HUDEP-2 (cell line): ENCODE measurements at regions not wholly inside any gene's neighbourhood (a gene's known extent, or its start where the extent isn't known, plus 50 kb on each side); places are given as distances from the start of the nearest gene placed in this dataset.

Experiments used
- DNase-seq, 76 experiments: peaks; one replicate each; lab custom pipeline; 2025; ENCODE audit not compliant: unreplicated experiment in 76 of 76; lab: John Stamatoyannopoulos, UW

DNA sequence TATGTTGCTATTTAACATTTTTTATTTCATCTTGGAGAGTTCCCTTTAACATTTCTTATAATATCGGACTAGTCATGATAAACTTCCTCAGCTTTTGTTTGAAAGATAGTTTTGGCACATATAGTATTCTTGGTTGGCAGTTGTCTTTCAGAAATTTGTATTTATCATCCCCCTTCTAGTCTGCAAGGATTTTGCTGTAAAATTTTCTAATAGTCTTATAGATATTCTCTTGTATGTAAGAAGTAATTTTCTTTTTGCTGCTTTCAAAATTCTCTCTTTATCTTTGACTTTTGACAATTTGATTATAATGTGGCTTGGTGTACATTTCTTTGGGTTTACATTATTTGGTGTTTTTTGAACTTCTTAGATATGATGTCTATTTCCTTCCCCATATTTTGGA, 116.0 kb upstream of the AVPR1A start:
- no peak for DNase-seq

DNA sequence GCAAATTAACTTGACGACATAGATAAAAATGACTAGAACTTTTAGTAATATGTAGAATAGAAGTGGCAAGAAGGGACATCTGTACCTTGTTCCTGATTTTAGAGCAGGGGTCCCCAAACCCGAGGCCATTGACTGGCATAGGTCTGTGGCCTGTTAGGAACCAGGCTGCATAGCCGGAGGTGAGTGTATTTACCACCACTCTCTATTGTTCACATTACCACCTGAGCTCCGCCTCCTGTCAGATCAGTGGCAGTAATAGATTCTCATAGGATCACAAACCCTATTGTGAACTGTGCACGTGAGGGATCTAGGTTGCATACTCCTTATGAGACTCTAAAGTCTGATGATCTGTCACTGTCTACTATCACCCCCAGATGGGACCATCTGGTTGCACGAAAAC, 113.6 kb upstream of the AVPR1A start:
- no peak for DNase-seq

DNA sequence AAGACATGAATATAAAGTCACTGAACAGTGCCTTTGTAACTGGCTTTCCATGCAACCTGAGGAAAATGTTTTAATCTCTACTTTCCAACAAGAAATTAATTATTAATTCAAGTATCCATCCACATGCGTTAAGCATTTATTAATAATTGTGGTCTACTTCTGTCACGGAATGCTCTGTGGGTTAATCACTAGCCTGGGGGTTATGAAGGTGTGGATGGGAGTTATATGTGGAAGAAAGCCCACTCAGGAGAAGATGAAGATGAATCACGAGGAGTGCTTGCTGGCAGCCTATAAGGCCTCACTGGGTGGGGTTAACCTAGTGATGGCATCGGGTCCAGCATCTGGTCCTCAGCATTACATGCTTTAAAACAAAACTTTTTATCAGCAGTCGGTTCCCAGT, 99.5 kb upstream of the AVPR1A start:
- DNase-seq, result no peak

DNA sequence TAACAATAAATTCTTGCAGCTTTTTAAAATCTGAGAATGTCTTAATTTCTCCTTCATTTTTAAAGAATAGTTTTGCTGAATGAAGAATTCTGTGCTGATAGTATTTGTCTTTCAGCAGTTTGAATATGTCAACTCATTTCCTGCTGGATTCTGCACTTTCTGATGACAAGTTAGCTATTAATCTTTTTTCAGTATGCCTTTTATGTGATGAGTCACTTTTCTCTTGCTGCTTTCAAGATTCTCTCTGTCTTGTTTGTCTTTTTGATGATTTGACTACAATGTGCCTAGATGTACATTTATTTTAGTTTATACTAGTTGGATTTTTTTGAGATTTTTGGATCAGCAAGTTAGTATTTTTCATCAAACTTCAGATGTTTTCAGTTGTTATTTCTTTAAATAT, 87.9 kb upstream of the AVPR1A start:
- DNase-seq, result no peak

DNA sequence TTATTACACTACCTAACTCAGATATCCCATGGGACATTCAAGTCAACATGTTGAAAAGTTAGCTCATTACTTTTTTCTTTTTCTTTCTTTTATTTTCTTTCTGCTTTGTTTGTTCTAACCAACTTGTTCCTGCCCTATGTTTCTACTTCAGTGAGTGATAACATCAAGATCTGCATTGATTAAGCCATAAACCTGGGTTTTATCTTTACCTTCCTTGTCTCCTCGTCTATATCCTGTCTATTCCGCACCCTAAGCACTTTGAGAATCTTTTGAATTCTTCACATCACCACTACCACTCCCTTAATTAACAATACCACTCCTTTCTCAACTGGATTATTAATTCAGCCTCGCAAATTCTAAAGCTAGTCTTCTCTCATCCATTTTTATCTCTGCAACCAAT, 81.9 kb upstream of the AVPR1A start:
- DNase-seq, result no peak

DNA sequence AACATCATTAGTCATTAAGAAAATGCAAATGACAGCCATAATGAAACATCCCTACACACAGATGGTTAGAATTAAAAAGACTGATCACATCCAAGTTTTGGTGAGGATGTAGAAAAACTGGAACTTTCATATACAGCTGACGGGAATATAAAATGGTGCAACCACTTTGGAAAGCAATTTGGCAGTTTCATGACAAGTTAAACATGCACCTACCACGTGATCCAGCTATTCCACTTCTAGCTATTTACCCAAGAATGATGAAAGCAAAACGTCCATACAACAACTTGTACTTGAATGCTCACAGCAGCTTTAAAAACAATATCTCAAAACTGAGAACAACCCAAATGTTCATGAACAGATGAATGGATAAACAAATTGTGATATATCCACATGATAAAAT, 77.9 kb upstream of the AVPR1A start:
- no peak for DNase-seq

DNA sequence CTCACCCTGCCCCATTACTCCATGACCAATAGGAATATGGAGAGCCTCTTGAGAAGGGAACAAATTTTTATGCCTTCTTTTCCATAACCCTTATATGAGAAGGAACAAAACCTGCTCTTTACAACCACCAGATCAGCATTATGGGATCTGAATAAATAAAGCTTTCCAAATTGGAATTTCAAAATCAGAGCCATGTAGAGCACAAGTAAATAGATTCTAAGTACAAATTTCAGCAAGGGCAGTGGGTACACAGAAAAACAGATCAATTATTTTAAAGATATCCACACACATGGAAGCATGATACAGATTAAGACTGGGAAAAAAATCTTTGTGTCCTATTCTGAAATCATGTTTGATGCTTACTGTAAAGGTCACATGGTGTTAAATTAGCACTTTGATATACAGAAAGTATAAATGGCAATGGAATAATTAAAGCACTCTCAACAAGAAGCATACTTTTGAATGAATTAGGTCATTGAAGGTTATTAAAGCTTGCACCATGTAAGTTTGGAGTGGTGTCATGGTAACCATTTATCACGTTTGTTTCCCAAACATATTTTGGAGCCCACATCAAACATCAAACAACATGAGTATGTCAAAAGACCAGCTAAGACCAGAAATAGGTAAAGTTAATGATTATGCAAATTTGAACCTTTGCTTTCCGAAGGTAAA, 75.9 kb upstream of the AVPR1A start:
- no peak for DNase-seq

DNA sequence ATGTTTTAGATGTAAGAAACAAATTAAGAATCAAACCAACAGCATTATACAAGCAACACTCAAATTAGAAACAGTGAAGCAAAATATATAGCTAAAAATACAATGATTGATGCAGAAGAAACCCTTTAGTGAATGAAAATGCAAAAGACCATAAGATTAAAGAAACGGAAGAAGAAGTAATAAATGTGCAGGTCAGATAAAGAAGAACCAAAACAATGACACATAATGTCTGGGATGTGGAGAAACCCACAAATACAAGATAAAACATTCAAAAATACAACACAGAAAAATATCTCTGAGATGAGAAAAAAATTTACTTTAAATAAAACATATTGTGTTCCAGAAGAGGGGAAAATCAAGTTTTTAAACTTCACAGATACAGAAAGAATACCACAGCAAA, 73.4 kb upstream of the AVPR1A start:
- DNase-seq, result no peak

DNA sequence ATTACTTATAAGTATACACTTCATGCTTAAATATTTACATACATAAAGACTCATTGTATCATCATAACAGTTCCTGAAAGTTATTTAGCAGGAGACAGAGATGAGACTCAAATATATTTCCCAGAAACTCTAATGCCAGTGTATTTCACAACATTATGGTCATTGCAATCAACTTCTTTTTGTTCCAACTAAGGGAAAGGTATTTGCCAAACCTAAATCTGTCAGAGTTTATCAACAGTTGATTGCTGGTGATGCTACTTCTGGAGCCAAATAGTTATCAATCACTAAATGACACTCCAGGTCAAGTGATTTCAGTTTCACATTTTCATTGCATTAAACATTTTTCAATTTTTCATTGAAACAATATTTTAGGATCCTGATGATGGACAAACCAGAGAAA, 72.1 kb upstream of the AVPR1A start:
- DNase-seq, result no peak

DNA sequence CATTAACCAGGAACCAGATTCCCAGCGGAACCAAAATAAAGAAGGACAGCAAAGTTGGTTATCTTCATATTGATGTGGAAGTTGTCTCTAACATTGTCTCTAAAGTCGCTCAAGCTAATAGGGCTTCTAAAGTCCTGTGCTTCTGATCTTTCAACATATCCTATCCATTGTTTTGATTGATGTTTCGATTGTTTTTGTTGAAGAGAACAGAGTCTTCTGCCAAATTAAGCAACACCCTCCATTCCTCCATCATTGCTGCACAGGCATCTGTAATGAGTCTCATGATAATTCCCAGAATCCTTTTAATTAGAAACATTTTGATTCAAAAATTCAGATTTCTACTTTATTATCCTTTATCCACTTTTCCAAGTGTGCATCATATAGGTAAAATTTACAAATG, 71.6 kb upstream of the AVPR1A start:
- DNase-seq, result no peak

DNA sequence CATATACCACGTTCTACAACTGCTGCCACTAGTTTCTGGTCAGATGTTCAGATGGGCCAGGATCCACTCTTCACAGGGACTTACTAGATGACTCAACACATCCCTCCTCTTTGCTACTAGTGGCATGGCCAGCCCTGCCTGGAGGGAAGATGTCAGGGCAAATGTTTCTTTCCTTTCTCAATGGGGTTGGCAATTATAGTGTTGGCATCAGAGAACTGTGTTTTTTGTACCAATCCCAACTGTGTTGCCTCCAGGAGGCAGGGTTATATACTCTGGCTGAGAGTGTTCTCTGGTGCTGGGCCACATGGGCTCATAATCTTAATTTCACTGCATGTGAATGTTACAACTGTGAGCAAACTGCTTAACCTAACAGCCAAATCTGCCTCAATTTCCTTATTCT, 69.9 kb upstream of the AVPR1A start:
- DNase-seq, result no peak

DNA sequence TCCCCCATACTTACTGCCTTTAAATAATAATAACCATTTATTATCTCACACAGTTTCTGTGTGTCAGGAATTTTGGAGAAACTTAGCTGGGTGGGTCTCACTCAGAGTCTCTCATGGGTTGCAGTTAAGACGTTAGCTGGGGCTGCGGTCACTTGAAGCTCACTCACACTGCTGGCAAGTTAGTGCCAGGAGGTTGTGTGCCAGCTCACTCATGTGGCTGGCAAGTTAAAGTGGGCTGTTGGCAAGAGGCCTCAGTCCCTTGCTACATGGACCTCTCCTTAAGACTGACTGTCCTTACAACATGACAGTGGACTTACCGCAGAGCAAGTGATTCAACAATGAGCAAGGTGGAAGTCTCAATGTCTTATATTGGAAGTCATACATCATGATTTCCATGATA, 61.3 kb upstream of the AVPR1A start:
- no peak for DNase-seq

DNA sequence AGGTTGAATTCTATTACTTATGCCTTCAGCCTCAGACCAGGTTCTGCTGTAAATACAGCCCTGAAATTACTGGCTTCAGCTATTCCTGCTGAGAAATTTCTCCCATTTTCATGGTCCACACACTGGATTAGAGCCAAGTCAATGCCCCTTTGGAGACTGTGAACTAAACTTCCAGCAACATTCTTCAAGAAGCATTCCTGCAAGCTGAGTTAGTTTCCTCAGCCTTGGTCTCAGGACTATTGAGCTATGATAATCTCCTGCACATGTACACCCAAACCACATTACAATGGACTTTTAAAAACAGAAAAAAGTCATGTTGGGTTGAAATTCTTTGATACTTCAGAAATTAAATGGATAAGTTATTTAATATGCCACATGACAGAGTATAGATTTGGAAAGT, 58.0 kb upstream of the AVPR1A start:
- DNase-seq, result no peak

DNA sequence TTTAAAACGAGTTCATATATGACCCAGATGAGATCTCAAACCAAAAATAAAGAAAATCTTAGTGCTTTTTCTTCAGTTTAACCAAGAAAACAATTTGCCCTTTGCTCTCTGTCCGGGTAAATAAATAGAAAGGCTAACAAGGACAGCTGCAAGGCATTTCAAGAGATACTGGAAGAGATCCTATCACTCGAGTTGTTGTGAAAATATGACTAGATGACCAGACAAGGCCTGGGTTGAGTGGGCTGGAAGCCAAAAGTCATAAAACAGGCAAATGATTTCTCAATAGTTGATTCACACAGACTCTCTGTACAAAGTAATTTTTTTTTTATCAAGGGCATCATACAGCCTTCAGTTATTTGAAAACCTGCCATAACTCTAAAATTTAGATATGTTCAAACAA, 55.9 kb upstream of the AVPR1A start:
- no peak for DNase-seq

DNA sequence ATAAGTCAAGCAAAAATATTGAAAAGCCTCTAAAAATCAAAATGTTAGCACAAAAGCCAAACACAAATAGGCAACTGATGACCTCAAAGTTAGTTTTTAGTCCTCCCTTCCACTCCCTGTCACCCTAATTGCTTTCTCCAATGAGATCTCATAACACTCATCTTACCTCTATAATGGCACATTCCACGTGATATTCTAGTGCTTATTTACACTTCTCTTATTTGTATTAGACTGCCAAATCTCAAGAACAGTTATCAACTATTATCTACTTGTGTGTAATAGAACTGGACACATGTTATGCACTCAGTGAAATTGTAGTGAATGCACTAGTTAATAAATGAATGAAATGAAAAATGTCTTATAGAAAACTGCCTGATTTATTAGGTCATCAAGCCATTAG, 55.5 kb upstream of the AVPR1A start:
- no peak for DNase-seq
